ENCODE measurements at regions not wholly inside any gene's neighbourhood (a gene's known extent, or its start where the extent isn't known, plus 50 kb on each side); places are given as distances from the start of the nearest gene placed in this dataset.

GRCh38 chr2:123438675-123439074 is 586.4 kb upstream of the CNTNAP5 start:
- no peaks in the 10 kb centered on the region for H3K4me1 ChIP-seq (ENCODE audit: insufficient read depth, low read length)
- DNase-seq (ENCODE audit: low read depth) (no peak), FAIRE-seq (no peak)
- H3K36me3 ChIP-seq (ENCODE audit: insufficient read depth, low read length), result no peaks in the 10 kb centered on the region
- Mint-ChIP-seq H3K27me3 (ENCODE audit: low read depth, unreplicated experiment) (no peaks in the 10 kb centered on the region), H3K4me1 (ENCODE audit: low read depth, unreplicated experiment) (no peaks in the 10 kb centered on the region), H3K9me3 (ENCODE audit: unreplicated experiment) (no peaks in the 10 kb centered on the region), H3K27ac (ENCODE audit: unreplicated experiment) (no peak overlapping the region), H3K36me3 (ENCODE audit: low read depth, unreplicated experiment) (no peaks in the 10 kb centered on the region), H3K4me3 (ENCODE audit: unreplicated experiment) (no peak overlapping the region)
- no peak overlapping the region for H3K9ac ChIP-seq (ENCODE audit: low read length)
- no peaks in the 10 kb centered on the region for H3K9me3 ChIP-seq (ENCODE audit: insufficient read depth, low read depth, low read length)
- no peaks in the 10 kb centered on the region for H4K20me1 ChIP-seq (ENCODE audit: insufficient read depth, low read length)
- no peak overlapping the region for H2AFZ ChIP-seq (ENCODE audit: low read depth, low read length)
- no peak overlapping the region for H3K4me2 ChIP-seq (ENCODE audit: low read length)
- H3K79me2 ChIP-seq (ENCODE audit: insufficient read depth, low read length), result no peaks in the 10 kb centered on the region
- no peak overlapping the region for H3K4me3 ChIP-seq (ENCODE audit: insufficient read depth, low read depth, low read length)
- H3K27ac ChIP-seq (ENCODE audit: low read depth, low read length), result no peak overlapping the region
- H3K27me3 ChIP-seq (ENCODE audit: insufficient read depth, low read length), result no peaks in the 10 kb centered on the region
- TF ChIP-seq CTCF (IDR thresholded peaks at IDR 0.05; ENCODE audit: insufficient read depth, low read depth, low read length) (no peak), EZH2 (IDR thresholded peaks at IDR 0.05; ENCODE audit: insufficient read depth, low read length) (no peak)

DNA sequence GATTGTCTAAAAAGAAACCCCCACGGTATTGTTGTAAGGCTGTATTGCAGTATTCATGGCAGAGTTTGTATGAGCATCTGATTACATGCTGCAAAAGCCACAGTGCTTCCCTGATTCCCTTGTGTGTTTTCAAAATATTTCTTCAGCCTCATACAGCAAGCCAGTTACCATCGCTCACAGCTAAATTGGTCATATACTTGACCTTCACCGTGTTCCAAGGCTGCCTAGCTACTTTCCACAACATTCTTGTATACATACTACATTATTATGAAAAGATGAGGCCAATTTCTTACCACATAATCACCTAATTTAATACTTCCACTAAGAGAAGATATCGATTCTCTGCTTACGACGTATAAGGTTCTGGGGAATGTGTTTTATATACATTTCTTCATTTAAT is 576.3 kb upstream of the CNTNAP5 start:
- Histone ChIP-seq H3K4me1 (ENCODE audit: insufficient read depth, low read length) (no peaks in the 10 kb centered on the region), H3K9me3 (ENCODE audit: insufficient read depth, low read depth, low read length) (no peaks in the 10 kb centered on the region), H3K79me2 (ENCODE audit: insufficient read depth, low read length) (no peaks in the 10 kb centered on the region), H3K27me3 (ENCODE audit: insufficient read depth, low read length) (no peaks in the 10 kb centered on the region), H3K4me2 (ENCODE audit: low read length) (no peak overlapping the region), H3K36me3 (ENCODE audit: insufficient read depth, low read length) (no peaks in the 10 kb centered on the region), H3K4me3 (ENCODE audit: insufficient read depth, low read depth, low read length) (no peak overlapping the region), H3K27ac (ENCODE audit: low read depth, low read length) (no peak overlapping the region), H4K20me1 (ENCODE audit: insufficient read depth, low read length) (no peaks in the 10 kb centered on the region), H3K9ac (ENCODE audit: low read length) (no peak overlapping the region), H2AFZ (ENCODE audit: low read depth, low read length) (no peak overlapping the region)
- no peaks in the 10 kb centered on the region for H3K9me3 Mint-ChIP-seq (ENCODE audit: unreplicated experiment)
- FAIRE-seq (no peak), DNase-seq (ENCODE audit: low read depth) (no peak)
- no peak for TF ChIP-seq EZH2 (IDR thresholded peaks at IDR 0.05; ENCODE audit: insufficient read depth, low read length)
- no peak for TF ChIP-seq CTCF (IDR thresholded peaks at IDR 0.05; ENCODE audit: insufficient read depth, low read depth, low read length)
- no peak overlapping the region for H3K4me3 Mint-ChIP-seq (ENCODE audit: unreplicated experiment)
- H3K27me3 Mint-ChIP-seq (ENCODE audit: low read depth, unreplicated experiment), result no peaks in the 10 kb centered on the region
- H3K27ac Mint-ChIP-seq (ENCODE audit: unreplicated experiment), result no peak overlapping the region
- H3K4me1 Mint-ChIP-seq (ENCODE audit: low read depth, unreplicated experiment), result peaks cover 12% of the 10 kb centered on the region
- H3K36me3 Mint-ChIP-seq (ENCODE audit: low read depth, unreplicated experiment), result no peaks in the 10 kb centered on the region

DNA sequence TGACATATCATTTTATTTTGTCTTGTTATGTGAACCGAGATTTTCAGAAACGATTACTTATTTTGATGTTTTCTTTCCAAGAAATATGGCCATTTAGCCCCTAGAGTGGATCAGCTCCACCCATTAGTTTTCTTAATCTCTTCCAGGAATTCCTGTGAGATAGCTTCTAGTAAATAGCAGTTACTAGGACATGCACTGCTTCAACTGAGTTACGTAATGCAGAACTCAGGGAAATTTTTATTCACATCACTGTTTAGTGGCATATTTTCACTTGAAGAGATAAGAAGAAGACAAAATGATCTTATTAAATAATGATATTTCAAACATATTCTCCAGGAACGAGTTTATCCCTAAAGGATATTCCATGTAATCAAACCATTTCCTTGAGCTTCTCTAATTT is 573.5 kb upstream of the CNTNAP5 start:
- Histone ChIP-seq H3K9me3 (ENCODE audit: insufficient read depth, low read depth, low read length) (no peaks in the 10 kb centered on the region), H3K9ac (ENCODE audit: low read length) (no peak overlapping the region), H3K27ac (ENCODE audit: low read depth, low read length) (no peak overlapping the region), H3K79me2 (ENCODE audit: insufficient read depth, low read length) (no peaks in the 10 kb centered on the region), H3K4me1 (ENCODE audit: insufficient read depth, low read length) (no peaks in the 10 kb centered on the region), H3K27me3 (ENCODE audit: insufficient read depth, low read length) (no peaks in the 10 kb centered on the region), H3K36me3 (ENCODE audit: insufficient read depth, low read length) (no peaks in the 10 kb centered on the region), H3K4me3 (ENCODE audit: insufficient read depth, low read depth, low read length) (no peak overlapping the region), H2AFZ (ENCODE audit: low read depth, low read length) (no peak overlapping the region), H3K4me2 (ENCODE audit: low read length) (no peak overlapping the region), H4K20me1 (ENCODE audit: insufficient read depth, low read length) (no peaks in the 10 kb centered on the region)
- FAIRE-seq, result no peak
- Mint-ChIP-seq H3K9me3 (ENCODE audit: unreplicated experiment) (no peaks in the 10 kb centered on the region), H3K4me3 (ENCODE audit: unreplicated experiment) (no peak overlapping the region), H3K27ac (ENCODE audit: unreplicated experiment) (no peak overlapping the region), H3K27me3 (ENCODE audit: low read depth, unreplicated experiment) (no peaks in the 10 kb centered on the region), H3K36me3 (ENCODE audit: low read depth, unreplicated experiment) (no peaks in the 10 kb centered on the region), H3K4me1 (ENCODE audit: low read depth, unreplicated experiment) (peaks cover 17% of the 10 kb centered on the region)
- TF ChIP-seq EZH2 (IDR thresholded peaks at IDR 0.05; ENCODE audit: insufficient read depth, low read length), result no peak
- TF ChIP-seq CTCF (IDR thresholded peaks at IDR 0.05; ENCODE audit: insufficient read depth, low read depth, low read length), result no peak
- no peak for DNase-seq (ENCODE audit: low read depth)
